Sigmoid colon (tissue), 4 donors: ENCODE measurements at regions not wholly inside any gene's neighbourhood (a gene's known extent, or its start where the extent isn't known, plus 50 kb on each side); places are given as distances from the start of the nearest gene placed in this dataset.

Experiments
- EP300 ChIP-seq, 4 donors: sonication (generic); formaldehyde crosslinking; IDR thresholded peaks; one replicate each; pipeline ENCODE4 v1.6.1; 2017; ENCODE audit warnings: antibody characterized with exemption in 4 of 4
- POLR2A ChIP-seq, 2 donors: fragments of 450-650 bp; IDR thresholded peaks; one replicate each; pipeline ENCODE4 v1.6.1; 2016; ENCODE audit warnings: antibody characterized with exemption in 2 of 2, mild to moderate bottlenecking in 2 of 2, moderate library complexity in 2 of 2
- POLR2AphosphoS5 ChIP-seq, 4 donors: sonication (generic); formaldehyde crosslinking; IDR thresholded peaks; one replicate each; pipeline ENCODE4 v1.6.1; 2017; ENCODE audit warnings: antibody characterized with exemption in 4 of 4
- TF ChIP-seq, protein P1 (sequence below), 4 experiments: fragments of 450-650 bp in 3 of 4; fragments of 200-600 bp in 1 of 4; IDR thresholded peaks; one replicate each; pipeline ENCODE4 v1.5.1; 2016 to 2019; ENCODE audit warnings: antibody characterized with exemption in 4 of 4, mild to moderate bottlenecking in 3 of 4, moderate library complexity in 2 of 4

- TF ChIP-seq, protein P1, sequence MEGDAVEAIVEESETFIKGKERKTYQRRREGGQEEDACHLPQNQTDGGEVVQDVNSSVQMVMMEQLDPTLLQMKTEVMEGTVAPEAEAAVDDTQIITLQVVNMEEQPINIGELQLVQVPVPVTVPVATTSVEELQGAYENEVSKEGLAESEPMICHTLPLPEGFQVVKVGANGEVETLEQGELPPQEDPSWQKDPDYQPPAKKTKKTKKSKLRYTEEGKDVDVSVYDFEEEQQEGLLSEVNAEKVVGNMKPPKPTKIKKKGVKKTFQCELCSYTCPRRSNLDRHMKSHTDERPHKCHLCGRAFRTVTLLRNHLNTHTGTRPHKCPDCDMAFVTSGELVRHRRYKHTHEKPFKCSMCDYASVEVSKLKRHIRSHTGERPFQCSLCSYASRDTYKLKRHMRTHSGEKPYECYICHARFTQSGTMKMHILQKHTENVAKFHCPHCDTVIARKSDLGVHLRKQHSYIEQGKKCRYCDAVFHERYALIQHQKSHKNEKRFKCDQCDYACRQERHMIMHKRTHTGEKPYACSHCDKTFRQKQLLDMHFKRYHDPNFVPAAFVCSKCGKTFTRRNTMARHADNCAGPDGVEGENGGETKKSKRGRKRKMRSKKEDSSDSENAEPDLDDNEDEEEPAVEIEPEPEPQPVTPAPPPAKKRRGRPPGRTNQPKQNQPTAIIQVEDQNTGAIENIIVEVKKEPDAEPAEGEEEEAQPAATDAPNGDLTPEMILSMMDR (IDR thresholded peaks at IDR 0.05), result no peak
- TF ChIP-seq POLR2AphosphoS5 (IDR thresholded peaks at IDR 0.05), result no peak
- TF ChIP-seq EP300 (IDR thresholded peaks at IDR 0.05), result no peak
- no peak for TF ChIP-seq POLR2A (IDR thresholded peaks at IDR 0.05)
These were observed 145.6 kb upstream of the NCK2 start for GRCh38 chr2:105598829-105599698.
